AG10803 (cell line): ENCODE measurements at regions not wholly inside any gene's neighbourhood (a gene's known extent, or its start where the extent isn't known, plus 50 kb on each side); places are given as distances from the start of the nearest gene placed in this dataset.

ENCODE experiments used
- DNase-seq: peaks from one replicate; pipeline ENCODE4 v3.0.0; 2010; ENCODE audit warnings: low read depth
- H3K4me3 ChIP-seq: 2 replicates; pipeline ENCODE4 v1.5.1; 2011; ENCODE audit warnings: mild to moderate bottlenecking, low read length, control low read depth
- TF ChIP-seq, protein P1 (sequence below): conservative IDR thresholded peaks from 2 replicates; pipeline ENCODE4 v1.5.1; 2011; ENCODE audit warnings: mild to moderate bottlenecking, low read length, control low read depth, inconsistent platforms

DNA sequence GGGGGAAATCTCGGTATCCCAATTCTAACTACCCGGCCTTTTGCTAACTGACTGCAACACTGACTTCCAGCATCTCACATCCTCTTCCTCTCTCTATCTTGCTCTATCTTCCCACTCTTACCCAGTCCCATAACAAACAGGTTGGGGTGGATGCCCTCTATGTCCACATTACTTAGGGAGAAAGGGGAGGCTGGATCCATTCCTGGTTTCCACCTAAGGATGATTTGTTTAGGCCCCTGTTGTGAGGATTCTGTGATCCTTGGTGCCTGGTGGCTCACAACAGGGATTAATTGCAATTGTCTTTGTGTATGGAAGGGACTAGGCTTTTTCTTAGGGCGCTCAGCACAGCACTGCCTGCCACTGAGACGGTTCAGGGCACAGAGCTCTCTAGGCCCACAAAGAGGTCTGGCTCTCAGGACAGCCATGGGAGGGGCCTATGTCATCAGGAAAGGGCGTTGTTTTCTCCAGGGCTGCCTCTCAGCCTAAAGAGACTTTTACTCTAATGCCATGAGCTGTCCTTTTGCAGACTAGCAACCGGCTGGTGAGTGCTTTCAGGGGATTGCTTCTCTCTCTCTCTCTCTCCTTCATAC, 612.1 kb upstream of the SALL1 start:
- TF ChIP-seq, protein P1, sequence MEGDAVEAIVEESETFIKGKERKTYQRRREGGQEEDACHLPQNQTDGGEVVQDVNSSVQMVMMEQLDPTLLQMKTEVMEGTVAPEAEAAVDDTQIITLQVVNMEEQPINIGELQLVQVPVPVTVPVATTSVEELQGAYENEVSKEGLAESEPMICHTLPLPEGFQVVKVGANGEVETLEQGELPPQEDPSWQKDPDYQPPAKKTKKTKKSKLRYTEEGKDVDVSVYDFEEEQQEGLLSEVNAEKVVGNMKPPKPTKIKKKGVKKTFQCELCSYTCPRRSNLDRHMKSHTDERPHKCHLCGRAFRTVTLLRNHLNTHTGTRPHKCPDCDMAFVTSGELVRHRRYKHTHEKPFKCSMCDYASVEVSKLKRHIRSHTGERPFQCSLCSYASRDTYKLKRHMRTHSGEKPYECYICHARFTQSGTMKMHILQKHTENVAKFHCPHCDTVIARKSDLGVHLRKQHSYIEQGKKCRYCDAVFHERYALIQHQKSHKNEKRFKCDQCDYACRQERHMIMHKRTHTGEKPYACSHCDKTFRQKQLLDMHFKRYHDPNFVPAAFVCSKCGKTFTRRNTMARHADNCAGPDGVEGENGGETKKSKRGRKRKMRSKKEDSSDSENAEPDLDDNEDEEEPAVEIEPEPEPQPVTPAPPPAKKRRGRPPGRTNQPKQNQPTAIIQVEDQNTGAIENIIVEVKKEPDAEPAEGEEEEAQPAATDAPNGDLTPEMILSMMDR: no peak
- no peak overlapping the region for H3K4me3 ChIP-seq
- no peak for DNase-seq

DNA sequence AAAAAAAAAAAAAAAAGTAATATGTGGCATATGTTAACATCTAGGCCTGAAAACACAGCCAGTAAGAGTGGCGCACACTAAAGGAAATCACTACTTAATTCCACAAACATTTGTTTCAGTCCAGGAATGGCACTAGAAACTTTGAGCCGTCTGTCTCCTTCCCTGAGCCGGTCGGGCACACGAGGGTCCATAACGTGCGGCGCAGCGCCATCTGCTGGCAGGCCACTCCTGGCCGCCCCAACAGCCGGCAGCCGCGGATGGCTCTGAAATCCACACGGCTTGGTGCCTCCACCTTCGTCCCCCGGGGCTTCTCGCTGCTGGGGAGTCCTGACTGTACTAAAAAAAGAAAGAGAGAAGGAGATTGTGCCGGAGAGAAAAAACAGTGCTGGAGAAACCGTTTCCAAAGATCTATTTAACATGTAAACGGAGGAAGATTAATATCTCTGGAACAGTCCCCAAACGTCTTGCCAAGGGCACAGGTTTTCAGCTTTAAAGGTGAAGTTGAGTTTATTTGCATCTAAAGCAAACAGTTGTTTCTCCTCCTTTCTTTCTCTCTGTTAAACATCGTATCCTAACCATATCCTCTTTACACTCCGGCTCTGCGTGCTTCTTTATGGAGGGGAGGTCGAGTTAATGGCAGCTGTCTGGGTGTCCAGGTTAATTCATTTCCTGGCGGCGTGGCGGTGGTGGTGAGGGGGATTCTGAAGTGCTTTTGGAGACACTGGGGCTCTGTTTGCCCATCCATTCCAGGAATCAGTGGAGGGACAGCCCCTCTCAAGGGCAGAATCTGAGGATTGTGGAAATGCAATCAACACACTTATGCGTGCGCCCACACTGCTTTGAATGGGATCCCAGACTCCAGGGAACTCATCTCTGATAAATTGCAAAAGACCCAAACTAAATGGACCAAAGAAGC, 611.3 kb upstream of the SALL1 start:
- TF ChIP-seq, protein P1: peak; percentile 91
- peak; percentile 73 for DNase-seq
- H3K4me3 ChIP-seq: peak overlapping the region; percentile 26

DNA sequence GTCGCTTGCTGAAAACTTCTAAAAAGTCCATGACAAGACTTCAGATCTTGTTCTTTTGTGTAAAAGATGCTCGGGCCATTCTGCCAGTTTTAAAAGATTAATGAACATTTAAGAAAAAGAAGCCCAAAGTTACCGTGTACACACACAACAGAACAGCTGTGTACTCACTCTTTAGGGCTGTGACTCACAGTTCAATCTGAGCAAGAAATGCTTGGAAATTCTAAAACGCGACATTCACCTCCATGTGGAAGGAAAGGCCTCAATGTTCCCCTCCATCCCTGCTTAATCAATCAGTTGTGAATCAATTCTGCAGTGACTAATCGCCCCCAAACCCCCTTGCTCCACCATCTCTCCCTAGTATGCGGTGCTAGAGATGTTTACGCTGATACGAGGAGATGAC, 609.9 kb upstream of the SALL1 start:
- TF ChIP-seq, protein P1: no peak
- no peak for DNase-seq
- H3K4me3 ChIP-seq: no peak overlapping the region

DNA sequence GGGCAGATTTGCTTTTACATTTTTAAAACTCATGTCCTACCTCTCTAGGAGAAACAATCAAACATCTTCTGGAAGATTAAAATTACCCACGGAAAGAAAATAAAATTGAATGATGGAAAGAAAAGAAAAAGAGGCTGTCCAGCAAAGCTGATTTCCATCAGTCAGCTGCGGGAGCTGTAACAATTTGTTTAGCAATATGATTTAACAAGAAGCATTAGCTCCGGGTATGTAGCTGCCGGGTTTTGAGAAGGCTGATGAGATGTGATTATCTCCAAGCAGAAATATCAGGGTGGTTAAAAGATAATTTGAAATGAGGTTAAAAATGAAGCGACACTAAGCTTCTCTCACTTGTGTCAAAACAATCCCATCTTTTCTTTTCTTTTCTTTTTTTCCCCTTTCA, 608.9 kb upstream of the SALL1 start:
- TF ChIP-seq, protein P1: no peak
- no peak overlapping the region for H3K4me3 ChIP-seq
- no peak for DNase-seq

DNA sequence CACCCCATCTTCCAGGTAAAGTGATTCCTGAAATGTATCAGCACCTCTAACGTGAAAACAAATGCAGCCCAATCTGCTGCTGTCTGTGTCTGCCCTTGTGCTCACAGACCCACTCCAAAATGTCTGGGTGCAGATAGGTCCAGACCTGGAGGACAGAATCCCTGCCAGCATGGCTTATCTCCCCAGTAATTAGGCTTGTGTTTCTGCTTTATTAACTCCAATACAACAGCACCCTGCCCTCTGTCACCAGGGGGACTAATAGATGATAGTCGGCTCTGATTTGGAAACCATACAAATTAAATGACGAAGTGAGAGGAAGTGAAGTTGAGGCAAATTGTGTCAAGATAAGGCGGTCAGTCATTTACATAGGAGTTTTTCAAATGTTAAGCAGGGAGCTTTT, 608.3 kb upstream of the SALL1 start:
- TF ChIP-seq, protein P1: no peak
- no peak overlapping the region for H3K4me3 ChIP-seq
- DNase-seq: no peak

DNA sequence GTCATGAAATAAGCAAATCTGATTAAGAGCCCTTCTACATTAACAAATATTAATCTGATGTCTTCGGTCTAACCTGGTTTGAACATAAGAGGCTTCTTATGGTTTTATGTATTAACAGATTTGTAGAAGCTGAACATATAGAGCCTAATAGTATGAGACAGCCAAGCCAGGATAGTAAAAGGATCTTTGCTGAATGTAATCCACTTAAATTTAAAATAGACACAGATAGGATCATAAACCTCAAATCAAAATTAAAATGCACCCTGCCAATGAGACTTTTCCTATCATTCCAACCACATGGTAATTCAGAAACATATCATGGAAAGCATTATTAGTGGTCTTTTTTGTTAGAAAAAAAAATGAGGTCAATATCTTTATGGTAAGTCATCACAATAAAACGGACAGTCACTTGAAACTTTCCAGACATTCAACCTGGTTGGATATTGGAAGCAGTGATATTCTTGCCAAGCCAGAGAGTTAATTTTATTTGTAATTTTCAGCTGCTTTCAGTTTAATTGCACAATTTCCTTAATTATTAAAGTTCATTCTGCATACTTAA, 606.9 kb upstream of the SALL1 start:
- no peak overlapping the region for H3K4me3 ChIP-seq
- TF ChIP-seq, protein P1: no peak
- DNase-seq: no peak
